HG03432 (cell line): ENCODE measurements at regions not wholly inside any gene's neighbourhood (a gene's known extent, or its start where the extent isn't known, plus 50 kb on each side); places are given as distances from the start of the nearest gene placed in this dataset.

ENCODE experiments used
- ATAC-seq: cut with Tn5 transposase; IDR thresholded peaks from one replicate; pipeline ENCODE4 v1.9.1; 2021; ENCODE audit warnings: mild to moderate bottlenecking, moderate library complexity; ENCODE audit not compliant: unreplicated experiment

GRCh38 chr17:71398800-71399219 is 722.0 kb upstream of the SOX9 start:
- ATAC-seq = no peak

GRCh38 chr17:71399221-71399620 is 721.6 kb upstream of the SOX9 start:
- ATAC-seq = no peak

DNA sequence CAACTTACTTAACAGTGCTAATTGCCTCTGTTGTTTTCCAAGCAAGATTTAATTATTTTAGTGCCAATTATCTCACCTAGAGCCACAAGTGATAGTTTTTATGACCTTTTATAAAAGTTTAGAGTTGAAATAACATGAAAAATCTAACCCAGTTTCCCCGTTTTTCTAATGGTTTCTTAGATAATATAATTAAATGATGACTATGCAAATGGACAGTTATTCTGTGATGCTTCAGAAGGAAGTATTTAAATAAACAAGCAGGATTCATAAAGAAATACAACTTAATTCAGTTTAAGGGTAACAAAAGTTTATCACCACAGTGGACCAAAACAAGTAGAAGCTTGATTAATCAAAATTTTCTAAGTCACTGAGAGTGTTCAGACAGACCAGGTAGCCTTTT is 721.2 kb upstream of the SOX9 start:
- ATAC-seq = no peak

- no peak for ATAC-seq
These were observed 718.8 kb upstream of the SOX9 start for GRCh38 chr17:71402007-71402406.

GRCh38 chr17:71402661-71403141 is 718.1 kb upstream of the SOX9 start:
- ATAC-seq = no peak

DNA sequence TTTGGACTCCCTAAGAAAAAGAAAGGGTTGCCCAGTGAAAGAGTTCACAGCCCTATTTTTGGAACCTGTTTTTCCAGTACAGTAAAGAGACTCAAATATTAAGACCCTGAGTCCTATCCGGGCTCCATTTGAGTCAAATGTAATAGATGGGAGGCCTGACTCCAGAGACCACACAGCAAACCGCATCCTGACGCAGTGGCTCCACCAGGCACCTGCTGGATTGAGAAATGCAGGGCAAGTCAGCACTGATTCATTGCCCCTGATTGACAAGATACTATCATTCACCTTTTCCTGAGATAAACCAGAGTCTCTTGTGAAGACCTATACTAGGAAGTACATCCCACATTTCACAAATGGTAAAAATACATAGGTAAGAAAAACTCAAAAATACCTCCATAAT is 715.7 kb upstream of the SOX9 start:
- ATAC-seq = no peak

DNA sequence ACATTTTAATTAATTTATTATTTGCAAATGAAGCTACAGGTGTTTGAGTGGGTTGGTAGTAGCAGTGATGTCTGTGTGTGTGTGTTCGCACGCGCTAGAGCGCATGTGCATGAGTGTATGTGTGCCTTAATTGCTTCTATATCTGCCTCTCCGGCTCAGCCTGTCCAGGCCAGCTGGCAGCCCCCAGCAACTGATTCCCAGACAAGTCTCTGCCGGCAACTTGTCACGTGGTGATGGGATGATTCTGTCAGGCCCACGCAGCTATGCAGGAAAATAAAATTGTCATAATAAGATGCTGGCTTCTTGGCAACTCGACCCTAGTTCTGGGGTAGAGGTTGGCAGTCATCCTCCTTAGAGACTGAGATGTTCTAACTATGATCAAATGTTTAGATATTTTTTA is 712.8 kb upstream of the SOX9 start:
- ATAC-seq = no peak

DNA sequence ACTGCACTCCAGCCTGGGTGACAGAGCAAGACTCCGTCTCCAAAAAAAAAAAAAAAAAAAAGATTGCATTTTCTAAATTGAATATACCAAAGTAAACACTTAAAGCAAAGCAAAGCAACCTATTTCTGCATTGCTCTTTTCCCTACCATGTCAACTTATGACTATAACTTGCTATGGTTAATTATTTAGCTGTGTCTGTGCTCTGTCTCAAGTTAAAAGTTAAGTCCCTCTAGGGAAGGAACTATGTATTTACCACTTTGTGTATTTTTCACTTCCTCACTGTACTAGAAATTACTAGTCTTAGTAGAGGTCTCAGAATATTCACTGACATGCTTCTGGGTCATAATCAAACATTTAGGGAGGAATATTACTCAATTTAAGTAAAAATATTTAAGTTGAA is 711.7 kb upstream of the SOX9 start:
- ATAC-seq = no peak

- no peak for ATAC-seq
These were observed 711.1 kb upstream of the SOX9 start for GRCh38 chr17:71409712-71410111.

DNA sequence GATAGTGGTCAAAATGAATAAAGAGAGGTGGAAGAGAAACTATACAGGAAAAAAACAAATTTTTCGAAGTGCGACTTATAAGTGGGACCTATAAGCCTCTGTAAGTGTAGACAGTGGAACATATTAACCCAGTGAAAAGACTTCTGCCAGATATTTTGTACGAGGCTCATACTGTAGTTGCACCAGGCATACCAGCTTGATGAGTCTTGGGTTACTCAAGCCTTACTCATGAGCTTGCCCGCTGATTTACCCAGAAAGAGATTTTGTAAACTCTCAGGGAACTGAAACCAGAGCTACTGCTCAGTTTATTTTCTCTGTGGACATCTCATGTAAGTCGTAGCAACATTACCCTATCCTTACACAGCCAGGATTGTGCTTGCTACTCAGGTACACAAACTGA is 708.0 kb upstream of the SOX9 start:
- ATAC-seq = no peak

DNA sequence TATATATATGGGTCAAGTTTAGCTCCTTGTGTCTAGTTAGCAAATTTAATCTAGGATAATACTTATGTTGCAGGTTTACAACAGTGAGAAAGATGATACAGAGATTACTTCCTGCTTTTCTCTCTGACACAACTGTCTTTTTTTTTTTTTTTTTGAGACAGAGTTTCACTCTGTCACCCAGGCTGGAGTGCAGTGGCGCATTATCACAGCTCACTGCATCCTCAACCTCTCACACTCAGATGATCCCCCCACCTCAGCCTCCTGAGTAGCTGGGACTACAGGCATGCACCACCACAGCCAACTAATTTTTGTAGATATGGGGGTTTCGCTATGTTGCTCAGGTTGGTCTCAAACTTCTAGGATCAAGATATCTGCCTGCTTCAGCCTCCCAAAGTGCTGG is 706.9 kb upstream of the SOX9 start:
- no peak for ATAC-seq

DNA sequence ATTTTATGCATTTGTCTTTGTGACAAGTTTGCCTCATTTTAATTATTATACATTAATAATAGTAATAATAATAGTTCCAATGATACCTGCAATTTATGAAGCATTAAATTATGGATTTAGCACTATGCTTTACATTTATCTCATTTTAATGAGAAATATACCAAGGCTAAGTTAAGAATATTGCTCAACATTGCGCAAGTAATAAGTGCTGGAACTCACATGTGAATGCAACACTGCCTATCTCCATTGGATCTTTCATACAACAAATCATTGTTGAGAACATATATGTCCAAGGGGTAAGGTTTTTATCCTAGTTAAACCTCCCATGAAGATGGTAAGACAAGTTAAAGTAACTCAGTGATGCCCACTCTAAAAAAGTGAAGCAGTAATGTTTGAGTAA is 703.7 kb upstream of the SOX9 start:
- ATAC-seq = no peak

- no peak for ATAC-seq
These were observed 697.9 kb upstream of the SOX9 start for GRCh38 chr17:71422968-71423367.

DNA sequence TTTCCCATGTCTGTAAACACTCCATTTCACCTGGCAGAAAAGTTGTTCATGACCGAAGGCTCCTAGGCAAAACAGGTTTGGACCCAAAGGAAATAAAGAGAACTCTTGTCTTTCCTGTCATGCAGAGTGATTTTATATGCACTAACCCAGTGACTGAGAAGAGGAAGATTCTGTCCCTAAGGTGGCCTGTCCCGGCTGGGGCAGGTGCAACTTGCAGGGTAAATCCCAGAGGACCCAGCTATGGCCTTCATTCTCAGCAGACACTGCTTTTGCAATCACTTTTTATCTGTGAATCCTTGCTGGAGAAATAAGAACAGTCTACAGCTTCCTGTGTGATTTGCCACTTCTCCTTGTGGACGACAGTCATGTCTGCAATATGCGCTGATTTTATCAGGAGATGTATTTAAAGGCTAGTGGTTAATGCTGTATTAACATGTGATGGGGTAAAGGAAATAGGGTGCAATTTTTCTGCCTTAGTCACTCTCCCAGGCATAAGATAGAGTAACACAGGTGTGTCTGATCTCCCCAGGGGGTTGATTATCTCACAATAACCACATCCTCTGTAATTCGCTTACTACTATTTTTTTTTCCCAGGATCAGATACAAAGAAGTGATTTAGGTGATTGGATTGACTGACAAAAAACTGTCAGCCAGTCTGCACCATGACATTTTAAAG is 696.8 kb upstream of the SOX9 start:
- no peak for ATAC-seq

DNA sequence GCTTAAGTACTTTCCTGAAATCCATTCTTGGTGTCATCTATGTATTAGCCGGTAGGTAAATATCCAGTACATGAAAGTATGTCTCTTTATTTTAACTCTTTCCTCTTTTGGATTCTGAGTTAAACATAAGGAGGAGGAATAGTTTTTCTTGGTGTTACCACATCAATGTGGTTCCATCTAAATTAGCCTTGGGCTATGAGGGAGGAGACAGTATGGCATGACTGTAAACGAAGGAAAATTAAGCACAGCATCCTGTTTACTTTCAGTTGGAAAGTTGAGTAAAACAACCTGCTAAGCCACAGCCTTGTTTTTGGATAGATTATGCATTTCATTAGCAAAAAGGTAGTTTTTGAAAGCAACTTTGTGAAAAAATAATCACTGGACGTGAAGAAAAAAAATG is 693.0 kb upstream of the SOX9 start:
- no peak for ATAC-seq

GRCh38 chr17:71428897-71429296 is 691.9 kb upstream of the SOX9 start:
- no peak for ATAC-seq

DNA sequence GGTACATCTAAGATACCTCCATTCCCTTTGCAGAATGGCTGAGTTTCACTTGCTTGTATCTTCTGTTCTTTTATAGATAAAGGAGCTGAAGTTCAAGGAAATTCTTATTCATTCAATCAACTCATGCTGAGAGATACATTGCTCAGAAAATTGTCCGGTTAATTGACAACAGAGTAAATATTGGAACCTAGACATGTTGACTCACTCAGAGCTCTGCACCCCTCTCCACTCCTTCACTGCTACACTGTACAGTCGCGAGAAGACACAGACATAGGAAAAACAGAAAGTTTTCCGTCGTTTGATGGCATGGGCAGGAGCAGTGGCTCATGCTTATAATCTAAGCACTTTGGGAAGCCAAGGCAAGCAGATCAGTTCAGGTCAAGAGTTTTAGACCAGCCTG is 690.5 kb upstream of the SOX9 start:
- ATAC-seq = no peak

DNA sequence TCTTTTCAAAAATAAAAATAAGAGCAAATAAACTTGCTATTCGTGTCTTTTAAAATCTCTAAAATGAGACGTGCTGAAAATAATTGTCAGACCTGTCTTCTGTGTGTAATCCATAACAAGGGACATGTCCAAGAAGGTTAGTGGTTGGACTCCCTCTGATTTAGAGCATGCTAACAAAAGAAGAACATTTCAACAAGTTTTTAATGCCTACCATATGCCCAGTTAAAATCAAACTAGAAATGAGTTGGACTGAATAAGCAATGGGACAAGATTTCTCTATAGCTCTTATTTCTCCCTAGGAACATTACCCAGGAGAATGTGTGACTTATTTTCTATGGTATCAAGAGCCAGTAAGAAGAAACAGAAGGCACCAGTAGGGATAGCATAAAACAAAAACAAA is 689.7 kb upstream of the SOX9 start:
- no peak for ATAC-seq

GRCh38 chr17:71432378-71433315 is 688.2 kb upstream of the SOX9 start:
- no peak for ATAC-seq

- ATAC-seq = no peak
These were observed 686.1 kb upstream of the SOX9 start for GRCh38 chr17:71434716-71435115.

DNA sequence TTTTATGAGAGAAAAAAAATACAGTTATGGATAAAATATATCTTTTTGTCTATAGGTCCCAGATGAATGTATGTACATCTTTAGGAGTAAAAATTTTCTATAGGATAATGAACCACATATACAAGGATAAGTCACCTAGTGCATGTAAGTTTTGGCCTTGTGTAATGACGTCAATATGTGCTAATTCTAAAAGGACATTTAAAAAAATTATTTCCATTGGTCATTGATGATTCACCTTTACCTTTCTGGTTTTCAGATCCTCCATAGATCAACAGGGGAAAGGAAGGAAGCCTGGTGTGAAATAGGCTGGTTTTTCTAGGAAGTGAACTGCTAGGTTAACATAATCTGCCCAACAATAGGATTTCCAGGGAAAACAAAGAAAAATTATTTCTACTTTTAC is 684.3 kb upstream of the SOX9 start:
- ATAC-seq = no peak

DNA sequence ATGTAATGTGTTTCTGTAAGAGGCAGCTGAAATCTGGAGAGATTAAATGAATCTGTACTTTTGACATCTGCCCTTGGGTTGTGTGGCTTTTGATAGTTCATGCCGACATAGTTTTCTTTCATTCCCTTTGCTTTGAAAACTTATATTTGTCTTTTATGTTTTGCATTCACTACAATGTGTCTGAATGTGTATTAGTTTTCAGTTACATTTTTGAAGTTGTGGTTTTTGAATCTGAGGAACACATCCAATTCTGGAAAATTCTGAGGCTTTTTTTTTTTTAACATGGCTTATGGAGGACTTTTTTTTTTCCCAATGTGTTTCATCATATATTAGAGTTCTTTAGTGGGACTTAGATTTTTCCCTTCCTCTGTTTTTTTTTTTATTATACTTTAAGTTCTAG is 683.7 kb upstream of the SOX9 start:
- no peak for ATAC-seq
